Suprapubic skin (tissue), 4 donors: ENCODE measurements at regions not wholly inside any gene's neighbourhood (a gene's known extent, or its start where the extent isn't known, plus 50 kb on each side); places are given as distances from the start of the nearest gene placed in this dataset.

Experiments used
- DNase-seq, 2 donors: peaks; one replicate each; pipeline ENCODE4 v3.0.0-alpha.2; 2019; ENCODE audit warnings: low spot score in 2 of 2
- H3K27ac ChIP-seq: fragments of 200-600 bp; sonication (generic); one replicate; pipeline ENCODE4 v1.5.1; 2019
- H3K27me3 ChIP-seq: fragments of 200-600 bp; sonication (generic); one replicate; pipeline ENCODE4 v1.5.1; 2019
- H3K36me3 ChIP-seq: fragments of 200-600 bp; sonication (generic); one replicate; pipeline ENCODE4 v1.5.1; 2019
- H3K4me1 ChIP-seq: fragments of 200-600 bp; sonication (generic); one replicate; pipeline ENCODE4 v1.5.1; 2019
- H3K4me3 ChIP-seq: fragments of 200-600 bp; sonication (generic); one replicate; pipeline ENCODE4 v1.5.1; 2019; ENCODE audit warnings: mild to moderate bottlenecking
- H3K9me3 ChIP-seq: fragments of 200-600 bp; sonication (generic); one replicate; pipeline ENCODE4 v1.5.1; 2019
- EP300 ChIP-seq: sonication (generic); formaldehyde crosslinking; IDR thresholded peaks from one replicate; pipeline ENCODE4 v1.6.1; 2017; ENCODE audit warnings: antibody characterized with exemption
- POLR2A ChIP-seq, 2 donors: fragments of 450-650 bp; IDR thresholded peaks; one replicate each; pipeline ENCODE4 v1.6.1; 2017; ENCODE audit warnings: antibody characterized with exemption in 2 of 2, mild to moderate bottlenecking in 2 of 2, moderate library complexity in 2 of 2
- POLR2AphosphoS5 ChIP-seq, 3 donors: sonication (generic); formaldehyde crosslinking; IDR thresholded peaks; one replicate each; pipeline ENCODE4 v1.6.1; 2017; ENCODE audit warnings: antibody characterized with exemption in 3 of 3
- WGBS: methylation state at CpG from one replicate; pipeline ENCODE4 v1.1.5; 2018; 5-methylcytosine and 5-hydroxymethylcytosine counted together
- TF ChIP-seq, protein P1 (sequence below), 2 donors: fragments of 200-600 bp in 1 of 2; fragments of 450-650 bp in 1 of 2; sonication (generic) in 1 of 2; IDR thresholded peaks; one replicate each; pipeline ENCODE4 v1.5.1; 2016 to 2019; ENCODE audit warnings: antibody characterized with exemption in 2 of 2, mild to moderate bottlenecking in 1 of 2, moderate library complexity in 1 of 2

- Histone ChIP-seq H3K4me1 (no peaks in the 10 kb centered on the region), H3K27ac (no peak overlapping the region), H3K9me3 (no peaks in the 10 kb centered on the region), H3K36me3 (no peaks in the 10 kb centered on the region), H3K27me3 (peaks cover 4% of the 10 kb centered on the region), H3K4me3 (no peak overlapping the region)
- TF ChIP-seq POLR2A (IDR thresholded peaks at IDR 0.05) (no peak), POLR2AphosphoS5 (IDR thresholded peaks at IDR 0.05) (no peak), EP300 (no peak)
- TF ChIP-seq, protein P1, sequence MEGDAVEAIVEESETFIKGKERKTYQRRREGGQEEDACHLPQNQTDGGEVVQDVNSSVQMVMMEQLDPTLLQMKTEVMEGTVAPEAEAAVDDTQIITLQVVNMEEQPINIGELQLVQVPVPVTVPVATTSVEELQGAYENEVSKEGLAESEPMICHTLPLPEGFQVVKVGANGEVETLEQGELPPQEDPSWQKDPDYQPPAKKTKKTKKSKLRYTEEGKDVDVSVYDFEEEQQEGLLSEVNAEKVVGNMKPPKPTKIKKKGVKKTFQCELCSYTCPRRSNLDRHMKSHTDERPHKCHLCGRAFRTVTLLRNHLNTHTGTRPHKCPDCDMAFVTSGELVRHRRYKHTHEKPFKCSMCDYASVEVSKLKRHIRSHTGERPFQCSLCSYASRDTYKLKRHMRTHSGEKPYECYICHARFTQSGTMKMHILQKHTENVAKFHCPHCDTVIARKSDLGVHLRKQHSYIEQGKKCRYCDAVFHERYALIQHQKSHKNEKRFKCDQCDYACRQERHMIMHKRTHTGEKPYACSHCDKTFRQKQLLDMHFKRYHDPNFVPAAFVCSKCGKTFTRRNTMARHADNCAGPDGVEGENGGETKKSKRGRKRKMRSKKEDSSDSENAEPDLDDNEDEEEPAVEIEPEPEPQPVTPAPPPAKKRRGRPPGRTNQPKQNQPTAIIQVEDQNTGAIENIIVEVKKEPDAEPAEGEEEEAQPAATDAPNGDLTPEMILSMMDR (IDR thresholded peaks at IDR 0.05), result no peak
- DNase-seq, result no peak
- WGBS, result 86% methylated on average over 10 of the region's 10 CpGs
These were observed 55.4 kb upstream of the LRP8 start for GRCh38 chr1:53383136-53383870.

- H3K27ac ChIP-seq, result no peak overlapping the region
- WGBS, result 91% methylated on average over 3 of the region's 3 CpGs
- no peak for DNase-seq
- peaks cover 4% of the 10 kb centered on the region for H3K27me3 ChIP-seq
- H3K4me3 ChIP-seq, result no peak overlapping the region
- H3K4me1 ChIP-seq, result no peaks in the 10 kb centered on the region
- no peaks in the 10 kb centered on the region for H3K36me3 ChIP-seq
- no peak for TF ChIP-seq EP300
- TF ChIP-seq POLR2A (IDR thresholded peaks at IDR 0.05), result no peak
- TF ChIP-seq, protein P1 (IDR thresholded peaks at IDR 0.05), result no peak
- no peak for TF ChIP-seq POLR2AphosphoS5 (IDR thresholded peaks at IDR 0.05)
- H3K9me3 ChIP-seq, result no peaks in the 10 kb centered on the region
These were observed 56.9 kb upstream of the LRP8 start for GRCh38 chr1:53384796-53385195.

GRCh38 chr1:53385276-53386225 lies 57.7 kb upstream of the LRP8 start:
- Histone ChIP-seq H3K9me3 (no peaks in the 10 kb centered on the region), H3K4me1 (no peaks in the 10 kb centered on the region), H3K36me3 (no peaks in the 10 kb centered on the region), H3K4me3 (no peak overlapping the region), H3K27ac (no peak overlapping the region), H3K27me3 (peaks cover 4% of the 10 kb centered on the region)
- TF ChIP-seq POLR2AphosphoS5 (IDR thresholded peaks at IDR 0.05) (no peak), EP300 (no peak), POLR2A (IDR thresholded peaks at IDR 0.05) (no peak)
- TF ChIP-seq, protein P1 (IDR thresholded peaks at IDR 0.05), result no peak
- DNase-seq, result no peak
- WGBS, result 68% methylated on average over 11 of the region's 11 CpGs

DNA sequence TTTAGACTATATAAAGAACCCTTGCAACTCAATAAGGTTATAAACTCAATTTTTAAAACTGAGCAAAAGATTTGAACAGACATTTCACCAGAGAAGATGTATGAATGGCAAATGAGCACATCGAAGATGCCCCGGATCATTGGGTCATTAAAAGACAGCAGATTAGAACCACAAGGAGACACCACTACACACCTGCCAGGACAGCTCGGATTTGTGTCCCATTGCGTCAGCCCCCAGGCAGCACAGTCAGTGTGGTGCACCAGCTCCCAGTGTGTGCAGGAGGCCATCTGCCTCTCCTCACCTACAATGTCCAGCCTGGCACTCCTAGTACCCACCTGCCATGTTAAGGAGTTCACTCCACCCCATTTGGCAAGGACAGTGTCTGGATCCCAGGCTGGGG lies 61.1 kb upstream of the LRP8 start:
- Histone ChIP-seq H3K4me3 (no peak overlapping the region), H3K4me1 (no peaks in the 10 kb centered on the region), H3K27ac (no peak overlapping the region), H3K36me3 (no peaks in the 10 kb centered on the region), H3K9me3 (no peaks in the 10 kb centered on the region), H3K27me3 (no peaks in the 10 kb centered on the region)
- 94% methylated on average over 4 of the region's 4 CpGs for WGBS
- DNase-seq, result no peak
- TF ChIP-seq, protein P1 (IDR thresholded peaks at IDR 0.05), result no peak
- TF ChIP-seq POLR2AphosphoS5 (IDR thresholded peaks at IDR 0.05), result no peak
- TF ChIP-seq POLR2A (IDR thresholded peaks at IDR 0.05), result no peak
- no peak for TF ChIP-seq EP300

DNA sequence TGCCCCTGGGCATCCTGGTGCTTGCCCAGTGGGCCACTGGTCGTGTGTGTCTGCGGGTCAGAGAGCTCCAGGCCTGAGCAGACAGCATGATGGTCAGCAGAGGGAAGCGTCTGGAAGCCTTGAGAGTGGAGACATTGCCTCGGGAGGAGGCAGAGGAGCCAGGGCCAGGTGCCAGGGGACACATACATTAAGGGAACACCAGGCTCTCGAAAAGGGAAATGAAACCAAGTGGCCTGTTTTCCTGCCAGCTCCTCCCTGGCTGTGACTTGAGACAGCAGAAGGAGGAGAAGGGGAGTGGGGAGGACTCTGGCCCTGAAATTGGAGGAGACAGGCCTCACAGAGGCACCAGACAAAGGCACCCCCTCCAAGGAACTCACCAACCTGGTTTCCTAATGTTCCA lies 62.4 kb upstream of the LRP8 start:
- Histone ChIP-seq H3K4me1 (no peaks in the 10 kb centered on the region), H3K27me3 (peaks cover under 1% of the 10 kb centered on the region), H3K4me3 (no peak overlapping the region), H3K36me3 (no peaks in the 10 kb centered on the region), H3K9me3 (no peaks in the 10 kb centered on the region), H3K27ac (no peak overlapping the region)
- TF ChIP-seq POLR2AphosphoS5 (IDR thresholded peaks at IDR 0.05) (no peak), EP300 (no peak), POLR2A (IDR thresholded peaks at IDR 0.05) (no peak)
- TF ChIP-seq, protein P1 (IDR thresholded peaks at IDR 0.05), result no peak
- 53% methylated on average over 4 of the region's 5 CpGs for WGBS
- DNase-seq, result no peak
